ENCODE measurements at regions not wholly inside any gene's neighbourhood (a gene's known extent, or its start where the extent isn't known, plus 50 kb on each side); places are given as distances from the start of the nearest gene placed in this dataset.

DNA sequence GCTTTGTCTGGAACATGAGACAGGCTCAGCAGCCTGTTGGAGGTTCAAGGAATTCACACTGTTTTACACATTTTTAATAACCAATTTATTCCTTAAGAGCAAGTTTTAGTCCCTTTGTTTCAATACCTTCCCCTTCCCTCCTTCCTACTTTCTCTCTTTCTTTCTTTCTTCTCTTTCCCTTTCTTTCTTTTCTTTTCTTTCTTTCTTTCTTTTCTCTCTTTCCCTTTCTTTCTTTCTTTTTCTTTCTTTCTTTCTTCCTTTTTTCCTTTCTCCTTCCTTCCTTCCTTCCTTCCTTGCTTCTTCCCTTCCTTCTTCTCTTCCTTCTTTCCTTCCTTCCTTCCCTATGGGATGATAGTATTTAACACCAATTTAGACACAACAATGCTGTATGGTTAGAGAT lies 164.2 kb downstream of the CENPF start:
- no peak for TF ChIP-seq GATA3 (IDR thresholded peaks at IDR 0.05; ENCODE audit: low read depth, low read length)
- TF ChIP-seq GATA2 (IDR thresholded peaks at IDR 0.05; ENCODE audit: low read depth, low read length) = no peak
